GM13977 (cell line): ENCODE measurements at regions not wholly inside any gene's neighbourhood (a gene's known extent, or its start where the extent isn't known, plus 50 kb on each side); places are given as distances from the start of the nearest gene placed in this dataset.

Experiments
- DNase-seq: peaks from one replicate; pipeline ENCODE4 v3.0.0; 2012; ENCODE audit warnings: low spot score
- CTCF ChIP-seq: IDR thresholded peaks from 2 replicates; pipeline ENCODE4 v1.5.1; 2012; ENCODE audit warnings: mild to moderate bottlenecking, control low read depth; ENCODE audit not compliant: insufficient read depth; ENCODE audit errors: extremely low read depth, missing control alignments
- in situ Hi-C: fragments of 300-500 bp; cut with MboI; formaldehyde crosslinking; loops from one replicate; pipeline ENCODE4 v1.12.0; 2022; ENCODE audit warnings: low sequenced_read_pairs, low pct_unique_long_range_greater_than_20kb, mixed read lengths, inconsistent platforms; ENCODE audit not compliant: unreplicated experiment

DNA sequence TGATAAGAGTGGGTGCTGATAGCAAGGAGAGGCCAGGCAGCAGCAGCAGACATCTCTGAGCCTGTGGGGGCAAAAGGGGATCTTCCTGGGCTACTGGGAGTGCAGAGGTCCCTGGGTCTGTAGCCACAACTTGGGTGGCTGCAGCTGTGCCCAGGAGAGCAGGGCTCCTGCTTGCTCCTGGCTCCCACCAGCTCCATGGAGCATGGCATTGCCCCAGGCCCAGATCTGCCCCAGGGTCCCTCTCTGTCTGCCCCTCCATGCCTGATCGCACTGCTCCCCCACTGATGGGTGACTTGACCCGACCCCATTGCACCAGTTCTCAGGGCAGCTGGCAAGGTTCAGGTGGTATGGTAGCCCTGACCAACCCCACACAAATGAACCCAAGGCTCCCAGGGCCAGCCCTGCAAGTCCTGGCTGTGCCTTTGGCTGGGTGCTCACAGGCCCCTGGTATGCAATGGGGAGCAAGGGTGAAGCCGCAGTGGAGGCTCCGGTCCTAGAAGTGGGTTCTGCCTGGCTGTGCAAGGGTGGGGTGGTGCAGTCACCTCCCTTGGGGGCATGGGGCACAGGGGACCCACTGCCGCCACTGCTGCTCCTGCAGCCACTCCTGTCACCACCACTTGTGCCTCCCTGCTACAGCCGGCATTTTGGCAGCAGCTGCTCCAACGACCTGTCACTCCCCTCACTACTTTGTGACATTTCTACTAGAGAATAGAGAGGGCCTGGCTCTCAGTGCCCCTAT, 184.9 kb downstream of the NPFFR2 start:
- in situ Hi-C loops = no loop called here
- no peak for TF ChIP-seq CTCF
- no peak for DNase-seq

DNA sequence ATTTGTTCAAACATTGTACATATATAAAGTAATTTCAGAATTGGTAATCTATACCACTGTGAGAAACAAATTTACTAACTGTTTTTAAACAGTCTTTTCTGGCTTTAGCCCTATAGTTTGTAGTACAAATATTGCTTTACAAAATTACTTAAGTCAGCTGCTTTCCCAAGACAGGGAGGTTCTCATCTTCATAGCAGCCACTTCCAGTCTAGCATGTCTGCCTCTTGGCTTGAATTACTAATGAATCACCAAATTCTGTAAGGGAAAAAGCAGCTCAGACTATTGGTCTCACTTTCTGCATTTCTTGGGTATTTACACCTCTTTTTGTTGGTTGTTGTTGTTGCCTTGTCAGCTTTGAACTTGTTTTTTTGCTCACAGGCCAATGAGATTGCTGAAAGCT, 187.2 kb downstream of the NPFFR2 start:
- DNase-seq = no peak
- in situ Hi-C loops = no loop called here
- no peak for TF ChIP-seq CTCF
